ENCODE measurements at regions not wholly inside any gene's neighbourhood (a gene's known extent, or its start where the extent isn't known, plus 50 kb on each side); places are given as distances from the start of the nearest gene placed in this dataset.
"Not testable (repeated sequence)": the region's sequence is repeated elsewhere in the genome, so short reads cannot be mapped to it uniquely, and the experiment has no call there.

DNA sequence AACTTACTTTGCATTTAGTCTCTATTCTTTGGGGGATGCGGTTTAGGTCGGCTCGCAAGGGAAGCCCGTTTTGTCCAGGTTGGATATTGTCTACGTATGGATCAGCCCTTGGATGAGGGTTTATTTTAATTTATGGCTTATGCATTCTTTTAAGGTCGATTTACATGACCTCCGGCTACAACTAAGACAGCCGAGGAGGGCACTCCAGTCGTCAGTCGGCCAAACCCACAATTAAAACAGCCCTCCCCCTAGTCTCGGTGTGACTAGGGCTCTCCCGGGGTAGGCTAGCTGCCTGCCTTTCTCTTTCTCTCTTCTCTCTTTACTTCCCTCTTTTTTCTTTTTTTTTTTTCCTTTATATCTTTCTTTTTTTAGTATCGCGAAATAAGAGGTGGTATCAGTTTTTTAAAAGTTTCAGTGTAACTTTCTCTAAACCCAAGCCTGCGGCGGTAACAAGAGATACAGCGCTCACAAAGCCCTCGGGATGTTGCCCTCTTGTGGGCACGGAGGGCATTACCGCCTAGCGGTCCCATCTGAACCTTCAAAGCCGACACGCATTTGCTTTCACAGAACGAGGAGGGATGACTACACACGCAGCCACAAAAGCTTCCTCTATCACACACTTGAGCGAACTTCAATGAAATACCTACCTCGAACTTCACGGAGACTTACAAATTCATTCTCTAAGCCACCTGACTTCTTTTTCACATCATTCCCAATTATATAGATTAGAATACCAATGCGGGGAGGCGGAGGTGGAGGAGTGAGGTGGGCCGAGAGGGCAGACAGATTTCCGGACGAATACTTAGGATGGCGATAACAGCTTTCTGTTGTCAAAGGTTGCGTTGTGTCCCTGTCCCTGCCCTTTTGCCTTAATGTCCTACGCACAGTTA is 132.3 kb upstream of the C11orf58 start:
- peak; percentile 39 to 47 for DNase-seq

DNA sequence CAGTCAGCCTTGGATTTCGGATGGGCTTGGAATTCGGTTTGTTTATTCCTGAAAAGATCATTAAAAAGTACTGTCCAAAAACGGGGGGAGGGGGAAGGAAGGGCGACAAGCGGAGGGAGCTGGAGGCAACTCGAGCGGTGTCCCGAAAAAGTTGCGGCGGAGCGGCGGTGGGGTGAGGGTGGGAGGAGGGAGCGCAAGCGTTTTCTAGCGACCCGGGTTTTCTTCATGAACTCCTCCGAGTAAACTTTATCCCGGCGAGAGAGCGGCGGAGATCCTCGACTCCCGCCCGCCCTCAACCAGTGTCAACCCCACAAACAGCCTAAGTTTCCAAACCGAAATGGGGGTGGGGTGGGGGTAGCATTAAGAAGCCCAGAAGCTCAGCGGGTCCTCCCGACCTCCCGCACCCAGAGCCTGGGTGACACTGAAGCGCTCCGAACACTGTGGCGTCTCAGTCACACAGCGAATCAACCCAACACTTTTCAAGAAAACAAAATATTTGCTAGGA is 133.0 kb upstream of the C11orf58 start:
- no peak for DNase-seq

DNA sequence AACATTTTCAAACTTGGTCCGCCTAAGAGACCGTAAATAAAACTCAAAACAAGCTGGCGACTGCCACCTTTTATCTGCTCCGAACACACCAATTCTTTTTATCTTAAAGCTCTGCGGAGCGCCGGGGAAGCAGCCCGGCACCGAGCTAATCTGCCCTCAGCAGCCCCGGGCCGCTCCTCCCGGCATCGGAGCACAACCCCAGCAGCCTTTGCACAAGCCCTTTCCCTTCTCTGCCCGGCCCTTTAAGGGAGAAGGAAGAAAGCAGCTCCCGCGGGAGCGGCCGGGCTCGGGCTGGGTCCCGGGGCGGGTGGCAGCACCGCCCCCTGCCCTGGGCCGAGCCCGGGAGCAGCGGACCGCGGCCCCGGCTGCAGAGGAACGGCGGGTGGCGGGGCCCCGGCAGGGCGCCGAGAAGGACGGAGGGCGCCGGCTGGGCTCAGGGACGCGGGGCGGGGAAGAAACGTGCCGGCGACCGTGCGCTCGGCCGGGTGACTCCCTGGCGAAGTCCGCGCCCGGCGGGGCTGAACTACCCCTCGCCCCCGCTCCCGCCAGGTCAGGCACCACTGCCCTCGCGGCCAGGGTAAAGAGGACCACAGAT is 133.6 kb upstream of the C11orf58 start:
- peak; percentile 4 to 6 for DNase-seq

DNA sequence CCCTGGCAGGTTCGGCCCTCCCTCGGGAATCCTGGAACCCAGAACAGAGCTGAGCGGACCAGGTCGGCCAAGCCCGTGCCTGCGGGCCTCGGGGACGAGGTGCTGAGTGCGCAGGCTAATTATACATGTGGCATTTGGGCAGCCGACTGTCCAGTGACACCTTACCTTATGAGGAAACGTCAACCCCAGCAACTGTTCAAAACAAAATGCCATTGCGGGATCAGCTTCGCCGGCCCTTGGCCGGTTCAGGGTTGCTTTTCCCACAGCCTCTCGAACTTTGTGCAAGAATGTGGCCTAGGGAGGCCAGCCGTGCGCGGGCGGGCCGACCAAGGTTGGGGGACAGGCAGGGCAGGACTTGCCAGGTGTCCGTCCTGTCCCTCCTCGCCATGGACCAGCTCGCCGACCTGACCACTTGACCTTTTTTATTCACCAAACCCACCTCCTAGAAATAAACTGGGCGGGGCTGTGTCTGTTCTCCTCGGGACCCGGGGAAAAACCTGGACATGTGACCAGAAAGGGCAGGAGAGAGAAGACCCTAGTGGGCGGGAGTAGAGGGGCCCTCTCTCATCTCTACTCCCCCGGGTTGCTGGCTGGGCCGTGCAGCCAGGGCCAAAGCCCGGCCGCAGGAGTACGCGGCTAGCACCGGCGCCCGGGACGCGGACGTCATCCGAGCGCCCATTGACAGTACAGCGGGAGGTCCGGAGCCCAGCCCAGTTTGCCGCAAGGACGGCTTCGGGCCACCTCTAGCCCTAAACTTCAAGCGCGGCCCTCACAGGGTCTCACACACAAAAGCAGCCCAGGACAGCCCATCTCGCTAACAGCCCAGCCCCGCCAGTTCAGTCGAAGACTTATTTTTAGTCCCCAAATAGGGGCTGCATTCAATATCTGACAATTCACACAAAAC is 134.3 kb upstream of the C11orf58 start:
- no peak for DNase-seq

DNA sequence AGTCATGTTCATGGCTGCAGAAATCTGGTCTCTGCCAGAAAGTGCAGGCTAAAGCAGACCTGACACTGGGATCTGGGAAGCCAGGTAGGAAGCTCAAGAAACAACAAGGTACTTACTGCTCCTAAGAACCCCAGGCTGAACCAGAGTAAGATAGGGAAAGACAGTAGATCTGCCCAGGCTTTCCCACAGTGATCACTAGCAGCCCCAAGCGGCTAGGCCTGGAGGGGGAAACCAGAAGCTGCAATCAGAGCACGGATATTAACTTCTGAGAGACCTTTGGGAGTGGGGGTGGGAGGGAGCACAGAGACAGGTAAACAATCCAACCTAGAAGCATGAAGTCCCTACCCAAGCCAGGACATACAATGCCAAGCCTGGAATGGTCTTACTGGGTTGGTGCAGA is 135.2 kb upstream of the C11orf58 start:
- no peak for DNase-seq

DNA sequence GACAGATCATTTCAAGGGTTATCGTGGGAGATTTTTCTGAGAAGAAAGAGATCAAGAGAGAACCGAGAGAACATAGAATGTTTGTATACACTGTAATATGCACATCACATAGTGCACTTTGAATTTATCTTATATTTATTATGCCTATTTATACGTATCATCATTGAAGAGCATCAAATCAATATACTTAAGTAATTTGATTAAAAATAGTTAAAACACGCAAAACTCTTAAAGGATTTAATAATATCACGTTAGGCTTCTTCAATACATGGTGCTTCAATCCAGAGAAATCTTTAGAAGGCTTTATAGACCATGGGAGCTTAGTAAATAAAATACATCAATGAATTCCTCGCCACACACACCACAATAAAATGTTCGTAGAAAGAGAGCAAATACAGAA is 139.5 kb upstream of the C11orf58 start:
- DNase-seq = no peak

DNA sequence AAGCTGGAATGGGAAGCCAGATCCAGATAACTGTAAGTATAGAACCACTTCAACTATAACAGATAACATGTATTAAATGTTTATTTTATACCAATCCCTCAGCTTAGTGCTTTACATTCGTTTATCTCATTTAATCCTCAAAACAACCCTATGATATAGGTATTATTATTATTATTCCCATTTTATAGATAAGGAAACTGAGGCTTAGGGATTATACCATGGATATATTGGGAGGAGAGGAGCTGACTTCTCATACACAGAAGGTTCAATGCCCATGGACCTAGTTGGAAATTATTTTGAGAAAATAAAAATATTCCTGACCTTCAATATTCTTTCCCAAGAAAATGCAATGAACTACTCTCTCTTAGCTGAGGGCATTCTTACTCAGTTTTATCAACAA is 140.4 kb upstream of the C11orf58 start:
- no peak for DNase-seq

DNA sequence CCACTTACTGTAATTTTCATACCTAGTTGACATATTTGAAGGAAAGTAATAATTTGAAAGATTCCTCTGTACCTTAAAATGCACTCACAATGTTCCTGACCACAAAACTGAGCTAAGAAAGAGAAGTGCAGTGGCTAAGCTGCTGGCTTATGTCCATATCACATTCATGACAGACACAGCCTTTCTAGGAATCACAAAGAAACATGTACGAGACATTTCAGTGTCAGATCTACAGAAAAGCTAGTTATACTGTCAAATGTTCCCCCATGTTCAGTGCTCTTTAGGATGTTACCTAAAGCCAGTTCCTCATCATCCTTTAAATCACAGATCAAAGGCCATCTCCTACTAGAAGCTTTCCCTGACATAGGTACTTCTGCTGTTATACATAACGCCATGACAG is 142.2 kb upstream of the C11orf58 start:
- DNase-seq = no peak

DNA sequence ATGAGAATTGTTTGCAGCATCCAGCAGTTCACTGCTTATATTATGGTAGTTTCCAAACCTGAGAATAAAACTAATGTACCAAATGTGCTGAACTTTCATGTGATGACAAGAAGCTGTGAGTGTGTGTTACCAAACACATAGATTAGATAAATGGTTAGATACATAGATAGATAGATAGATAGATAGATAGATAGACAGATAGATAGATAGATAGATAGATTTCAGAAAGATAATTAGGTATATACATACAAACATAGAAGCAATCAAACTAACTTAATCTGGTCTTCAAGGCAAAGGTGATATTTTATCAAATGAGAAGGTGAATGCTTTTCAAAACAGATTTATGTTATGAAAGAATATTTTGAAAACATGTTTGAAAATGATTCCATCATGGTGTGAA is 147.3 kb upstream of the C11orf58 start:
- no peak for DNase-seq

DNA sequence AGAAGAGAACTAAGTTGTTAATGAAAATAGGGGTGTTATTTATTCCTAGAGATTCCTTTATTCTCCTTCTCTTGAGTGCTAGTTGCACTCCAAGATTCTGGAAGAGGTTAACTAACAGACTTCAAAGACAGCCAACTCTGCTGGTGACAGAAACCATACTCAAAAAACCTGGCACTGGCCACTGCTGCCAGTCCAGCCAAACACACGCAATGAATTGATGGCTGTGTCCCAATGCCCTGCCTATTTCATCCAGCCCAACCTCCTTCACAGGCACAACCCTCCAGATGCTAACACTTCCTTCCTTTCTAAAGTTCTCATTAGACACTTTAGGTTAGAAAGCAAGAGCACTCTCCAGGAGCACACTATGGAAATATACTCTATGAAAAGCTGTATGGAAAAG is 150.8 kb upstream of the C11orf58 start:
- no peak for DNase-seq

DNA sequence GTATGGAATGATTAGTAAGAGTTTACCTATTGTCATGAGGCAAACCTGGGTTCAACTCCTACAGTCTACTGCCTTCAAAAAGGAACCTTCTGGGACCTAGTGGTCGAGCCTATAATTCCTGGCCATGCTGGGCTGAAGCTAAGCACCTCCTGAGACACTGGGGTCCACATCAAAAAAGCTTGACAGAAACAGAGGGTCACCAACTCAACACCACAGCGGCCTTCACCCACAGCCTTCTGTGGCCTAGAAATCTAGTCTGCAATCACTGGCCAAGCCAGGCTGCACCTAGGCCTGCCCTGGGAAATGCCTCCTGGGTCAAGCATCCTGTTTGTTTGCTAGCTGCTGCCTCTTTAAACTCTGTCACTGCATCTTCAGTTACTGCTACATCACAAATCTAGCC is 153.9 kb upstream of the C11orf58 start:
- DNase-seq = no peak

DNA sequence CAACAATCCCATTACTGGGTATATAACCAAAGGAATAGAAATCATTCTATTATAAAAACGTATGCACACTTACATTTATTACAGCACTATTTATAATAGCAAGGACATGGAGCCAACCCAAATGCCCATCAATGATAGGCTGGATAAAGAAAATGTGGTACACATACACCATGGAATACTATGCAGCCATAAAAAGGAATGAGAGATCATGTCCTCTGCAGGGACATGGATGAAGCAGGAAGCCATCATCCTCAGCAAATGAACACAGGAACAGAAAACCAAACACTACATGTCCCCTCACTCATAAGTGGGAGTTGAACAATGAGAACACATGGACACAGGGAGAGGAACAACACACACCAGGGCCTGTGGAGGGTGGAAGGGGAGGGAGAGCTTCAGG is 157.4 kb upstream of the C11orf58 start:
- not testable (repeated sequence) for DNase-seq

DNA sequence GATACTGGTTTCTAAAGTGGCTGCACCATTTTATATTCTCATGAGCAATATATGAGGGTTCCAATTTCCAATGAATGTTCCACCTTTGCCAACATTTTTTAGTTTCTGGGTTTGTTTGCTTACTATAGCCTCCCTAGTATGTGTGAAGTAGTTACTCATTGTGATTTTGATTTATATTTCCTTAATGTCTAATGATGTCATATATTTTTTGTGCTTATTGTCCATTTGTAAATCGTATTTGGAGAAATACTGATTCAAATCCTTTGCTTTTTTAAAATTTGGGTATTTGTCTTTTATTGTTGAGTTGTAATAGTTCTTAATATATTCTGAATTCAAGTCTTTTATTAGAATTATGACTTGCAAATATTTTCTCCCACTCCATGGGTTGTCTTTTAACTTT is 161.0 kb upstream of the C11orf58 start:
- DNase-seq = no peak

DNA sequence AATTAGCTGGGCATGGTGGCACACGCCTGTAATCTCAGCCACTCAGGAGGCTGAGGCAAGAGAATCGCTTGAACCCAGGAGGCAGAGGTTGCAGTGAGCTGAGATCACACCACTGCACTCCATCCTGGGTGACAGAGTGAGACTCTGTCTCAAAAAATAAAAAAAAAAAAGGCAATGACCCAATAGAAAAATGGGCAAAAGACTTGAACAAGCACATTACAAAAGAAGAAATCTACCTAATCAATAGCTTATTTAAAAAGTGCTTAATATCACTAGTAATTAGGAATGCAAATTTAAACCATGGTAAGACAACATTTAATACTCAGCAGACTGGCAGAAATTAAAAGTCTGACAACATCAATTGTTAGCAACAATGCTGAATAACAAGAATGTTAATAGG is 163.6 kb upstream of the C11orf58 start:
- not testable (repeated sequence) for DNase-seq

DNA sequence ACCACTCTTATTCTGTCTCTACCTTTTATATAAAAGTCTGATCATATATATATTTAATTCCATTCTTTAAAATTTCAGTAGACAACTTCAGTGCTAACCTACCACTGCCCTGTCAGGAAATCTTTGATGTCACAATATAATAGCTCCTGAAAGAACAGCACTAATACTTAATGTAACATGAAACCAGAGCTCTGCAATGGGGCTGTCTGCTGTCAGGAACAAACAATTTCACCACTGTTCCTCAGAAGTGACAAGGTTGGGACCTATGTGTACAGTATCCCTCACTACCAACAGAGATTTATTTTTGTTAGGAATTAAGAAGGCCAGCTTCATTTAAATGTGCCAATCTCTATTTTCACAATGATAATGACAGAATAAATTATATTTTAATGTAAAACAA is 165.5 kb upstream of the C11orf58 start:
- DNase-seq = no peak

DNA sequence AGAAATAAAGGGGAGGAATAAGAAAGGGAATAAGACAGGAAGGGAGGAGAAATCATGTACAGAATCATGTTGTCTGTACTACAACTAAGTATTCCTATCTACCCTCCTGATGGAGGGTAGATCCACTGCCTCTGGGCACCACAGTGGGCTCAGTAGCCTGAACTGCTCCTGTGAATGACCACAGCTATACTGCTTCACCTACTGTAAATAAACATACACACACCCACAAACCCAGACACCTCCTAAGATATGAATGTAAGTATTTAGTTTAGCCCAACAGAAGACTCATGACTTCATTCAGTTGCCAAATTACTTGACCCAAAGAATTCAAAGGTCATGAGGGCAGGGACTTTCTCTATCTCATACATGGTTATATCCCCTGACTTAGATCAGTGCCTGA is 177.3 kb upstream of the C11orf58 start:
- no peak for DNase-seq

DNA sequence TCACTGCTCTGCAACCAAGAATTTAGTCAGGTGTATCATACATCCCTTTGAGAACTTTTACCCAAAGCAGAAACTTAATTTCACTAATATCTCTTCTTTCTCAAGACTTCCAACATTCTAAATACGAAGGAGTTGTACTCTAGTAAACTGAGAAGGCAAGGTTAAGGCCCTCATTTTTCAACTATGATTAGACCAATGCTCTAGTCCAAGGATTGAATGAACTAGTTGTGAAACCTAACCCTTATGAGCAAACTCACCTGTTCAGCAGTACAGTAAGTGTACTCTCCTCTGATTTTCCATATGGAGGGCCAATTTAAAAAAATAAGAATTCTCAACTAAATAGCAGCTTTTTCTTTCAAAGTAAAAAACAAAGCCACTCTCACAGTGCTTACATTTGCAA is 180.0 kb upstream of the C11orf58 start:
- DNase-seq = no peak

DNA sequence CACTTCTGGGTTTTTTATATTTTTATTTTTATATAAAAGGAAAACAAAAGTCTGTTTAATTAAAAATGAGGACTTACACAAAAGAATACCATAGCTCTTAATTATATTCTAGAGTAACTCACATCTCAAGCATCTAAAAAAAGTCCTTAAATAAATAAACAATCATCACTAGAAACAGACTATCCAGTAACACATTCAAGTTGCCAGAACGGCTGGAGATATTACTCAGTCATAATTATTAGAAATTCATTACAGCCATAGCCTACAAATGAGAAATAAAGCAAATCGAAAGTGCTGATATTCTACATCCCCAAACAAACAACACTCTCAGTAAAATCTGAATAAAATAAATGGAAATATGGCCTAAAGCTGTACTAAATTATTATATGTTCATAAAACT is 182.5 kb upstream of the C11orf58 start:
- DNase-seq = no peak

DNA sequence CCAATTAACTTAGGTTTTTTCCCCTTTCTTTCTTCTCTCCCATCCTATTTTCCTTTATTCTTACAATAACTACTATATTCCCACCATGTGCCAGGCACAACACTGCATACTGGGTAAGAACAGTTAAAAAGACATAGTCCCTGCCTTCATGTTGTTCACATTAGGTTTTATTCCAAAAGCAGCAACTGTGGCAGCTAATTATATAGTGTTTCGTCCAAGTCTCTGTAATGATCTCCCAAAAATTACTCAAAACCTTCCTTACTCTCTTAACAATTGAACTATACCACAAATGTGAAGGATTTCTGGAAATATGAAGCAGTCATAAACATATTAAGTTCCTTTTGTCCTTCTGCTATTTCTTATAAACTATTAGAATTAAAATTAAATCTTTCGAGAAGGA is 184.1 kb upstream of the C11orf58 start:
- no peak for DNase-seq

DNA sequence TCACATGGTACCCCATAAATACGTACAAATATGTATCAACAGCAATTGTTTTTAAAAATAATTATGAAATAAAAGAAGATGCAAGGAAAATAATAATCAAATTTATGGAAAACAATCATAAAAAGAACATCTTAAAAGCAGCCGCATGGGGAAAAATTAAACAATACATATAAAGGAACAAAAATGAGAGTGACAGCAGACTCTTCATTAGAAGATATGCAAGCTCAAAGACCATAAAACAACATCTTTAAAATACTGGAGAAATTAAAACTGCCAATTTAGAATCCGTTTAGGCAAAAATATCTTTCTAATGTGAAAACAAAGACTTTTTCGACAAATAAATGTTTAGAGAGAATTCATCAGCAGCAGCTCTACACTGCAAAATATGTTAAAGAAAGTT is 190.6 kb upstream of the C11orf58 start:
- no peak for DNase-seq

DNA sequence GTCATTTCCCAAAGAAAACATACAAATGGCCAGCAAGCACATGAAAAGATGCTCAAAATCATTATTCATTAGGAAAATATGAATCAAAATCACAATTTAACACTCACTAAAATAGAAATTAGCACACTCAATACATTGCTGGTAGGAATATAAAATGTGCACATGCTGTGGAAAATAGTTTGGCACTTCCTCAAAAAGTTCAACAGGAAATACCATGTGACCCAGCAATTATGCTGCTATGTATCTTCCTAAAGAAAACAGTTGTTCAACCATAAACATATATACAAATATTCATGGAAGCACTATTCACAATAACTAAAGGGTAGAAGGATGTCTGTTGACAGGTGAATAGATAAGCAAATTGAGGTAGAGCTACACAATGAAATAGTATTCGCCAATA is 187.3 kb upstream of the SOX6 start:
- no peak for DNase-seq

DNA sequence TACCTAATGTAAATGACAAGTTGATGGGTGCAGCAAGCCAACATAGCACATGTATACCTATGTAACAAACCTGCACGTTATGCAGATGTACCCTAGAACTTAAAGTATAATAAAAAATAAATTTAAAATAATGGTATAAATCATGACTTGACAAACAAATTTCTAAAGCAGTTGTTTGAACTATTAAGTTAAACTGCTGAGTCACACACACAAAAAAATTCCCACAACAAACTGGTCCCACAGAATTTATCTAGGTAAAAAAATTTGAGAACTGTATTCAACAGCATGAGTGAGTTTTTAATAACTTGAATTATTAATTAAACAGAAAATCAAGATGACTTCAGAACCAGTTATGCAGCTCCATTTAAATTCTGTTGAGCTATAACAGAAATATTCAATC is 186.0 kb upstream of the SOX6 start:
- DNase-seq = no peak

DNA sequence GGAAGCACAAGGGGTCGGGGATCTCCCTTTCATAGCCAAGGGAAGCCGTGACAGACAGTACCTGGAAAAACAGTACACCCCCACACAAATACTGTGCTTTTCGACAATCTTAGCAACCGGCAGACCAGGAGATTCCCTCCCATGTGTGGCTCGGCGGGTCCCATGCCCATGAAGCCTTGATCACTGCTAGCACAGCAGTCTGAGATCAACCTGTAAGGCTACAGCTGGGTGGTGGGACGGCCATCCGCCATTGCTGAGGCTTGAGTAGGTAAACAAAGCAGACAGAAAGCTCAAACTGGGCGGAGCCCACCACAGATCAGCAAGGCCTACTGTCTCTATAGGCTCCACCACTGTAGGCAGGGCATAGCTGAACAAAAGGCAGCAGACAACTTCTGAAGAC is 180.2 kb upstream of the SOX6 start:
- DNase-seq = no peak

DNA sequence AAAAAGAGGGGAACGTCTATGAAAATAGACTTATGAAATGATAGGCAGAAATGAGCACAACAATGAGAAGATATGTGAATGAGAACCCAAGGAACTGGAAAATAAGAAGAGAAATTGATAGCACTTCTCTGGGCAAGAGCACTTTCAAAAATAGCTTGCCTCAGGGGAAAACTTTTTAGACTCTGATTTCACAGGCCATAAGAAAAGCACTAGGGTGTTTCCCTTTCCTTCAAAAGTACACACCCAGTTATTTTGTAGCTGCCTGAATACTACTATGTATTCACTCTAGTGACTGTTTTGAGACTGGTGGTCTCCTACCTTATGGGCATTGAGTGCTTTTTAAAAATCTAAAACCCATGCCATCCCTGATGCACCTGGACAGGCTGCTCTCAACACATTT is 172.3 kb upstream of the SOX6 start:
- DNase-seq = no peak

Measured in SHP77 (cell line).